ENCODE measurements at regions not wholly inside any gene's neighbourhood (a gene's known extent, or its start where the extent isn't known, plus 50 kb on each side); places are given as distances from the start of the nearest gene placed in this dataset.

GRCh38 chr3:153503873-153504272, 341.8 kb downstream of the RAP2B start:
- TF ChIP-seq POLR2A (IDR thresholded peaks at IDR 0.05; ENCODE audit: low read length) (no peak), GATA1 (IDR thresholded peaks at IDR 0.05; ENCODE audit: low read depth, low read length) (no peak)
